GM18867 (cell line): ENCODE measurements at regions not wholly inside any gene's neighbourhood (a gene's known extent, or its start where the extent isn't known, plus 50 kb on each side); places are given as distances from the start of the nearest gene placed in this dataset.
"Not testable (repeated sequence)": the region's sequence is repeated elsewhere in the genome, so short reads cannot be mapped to it uniquely, and the experiment has no call there.

Experiments
- ATAC-seq: cut with Tn5 transposase; IDR thresholded peaks from one replicate; pipeline ENCODE4 v1.9.1; 2021; ENCODE audit warnings: mild to moderate bottlenecking, moderate library complexity; ENCODE audit not compliant: unreplicated experiment

GRCh38 chr16:21514474-21514840, 84.9 kb upstream of the METTL9 start:
- not testable (repeated sequence) for ATAC-seq

- not testable (repeated sequence) for ATAC-seq
Observed at GRCh38 chr16:21516705-21517040, 82.7 kb upstream of the METTL9 start.

- ATAC-seq, result peak; percentile 16
Observed at GRCh38 chr16:21517263-21517662, 82.1 kb upstream of the METTL9 start.

- peak; percentile 13 for ATAC-seq
Observed at GRCh38 chr16:21519361-21520133, 79.8 kb upstream of the METTL9 start.

- ATAC-seq, result peak; percentile 66
Observed at GRCh38 chr16:21520134-21521047, 79.0 kb upstream of the METTL9 start.

GRCh38 chr16:21521048-21521389, 78.4 kb upstream of the METTL9 start:
- not testable (repeated sequence) for ATAC-seq

- ATAC-seq, result not testable (repeated sequence)
Observed at GRCh38 chr16:21521390-21522143, 77.8 kb upstream of the METTL9 start.

GRCh38 chr16:21522846-21523245, 76.5 kb upstream of the METTL9 start:
- not testable (repeated sequence) for ATAC-seq

- ATAC-seq, result no peak
Observed at GRCh38 chr16:21523411-21524067, 75.8 kb upstream of the METTL9 start.

- ATAC-seq, result no peak
Observed at GRCh38 chr16:21524068-21524751, 75.2 kb upstream of the METTL9 start.

GRCh38 chr16:21524752-21525028, 74.7 kb upstream of the METTL9 start:
- ATAC-seq, result not testable (repeated sequence)

GRCh38 chr16:21525029-21525895, 74.1 kb upstream of the METTL9 start:
- ATAC-seq, result not testable (repeated sequence)

- not testable (repeated sequence) for ATAC-seq
Observed at GRCh38 chr16:21525956-21526922, 73.1 kb upstream of the METTL9 start.

- ATAC-seq, result no peak
Observed at GRCh38 chr16:21526923-21527807, 72.2 kb upstream of the METTL9 start.

- ATAC-seq, result not testable (repeated sequence)
Observed at GRCh38 chr16:21529060-21529658, 70.2 kb upstream of the METTL9 start.

GRCh38 chr16:21530729-21531383, 68.5 kb upstream of the METTL9 start:
- ATAC-seq, result not testable (repeated sequence)
